Large intestine (tissue), 3 donors: ENCODE measurements at regions not wholly inside any gene's neighbourhood (a gene's known extent, or its start where the extent isn't known, plus 50 kb on each side); places are given as distances from the start of the nearest gene placed in this dataset.

ENCODE experiments used
- DNase-seq, 2 donors: peaks; one replicate each; pipeline versions ENCODE4 v3.0.0 to v3.0.0-alpha.2; 2013
- H3K27ac ChIP-seq: one replicate; pipeline ENCODE4 v1.5.1; 2013; ENCODE audit warnings: low read length
- H3K27me3 ChIP-seq: 2 replicates; pipeline ENCODE4 v1.6.1; 2013; ENCODE audit warnings: low read length; ENCODE audit not compliant: control insufficient read depth, insufficient read depth
- H3K36me3 ChIP-seq: 2 replicates; pipeline ENCODE4 v1.6.1; 2013; ENCODE audit warnings: low read length; ENCODE audit not compliant: control insufficient read depth, insufficient read depth
- H3K4me1 ChIP-seq: one replicate; pipeline ENCODE4 v1.6.1; 2013; ENCODE audit warnings: low read length; ENCODE audit not compliant: control insufficient read depth, insufficient read depth
- H3K4me3 ChIP-seq: one replicate; pipeline ENCODE4 v1.5.1; 2013; ENCODE audit warnings: low read length
- H3K9me3 ChIP-seq: one replicate; pipeline ENCODE4 v1.6.1; 2013; ENCODE audit warnings: mild to moderate bottlenecking, low read depth, low read length, moderate library complexity; ENCODE audit not compliant: control insufficient read depth
- WGBS: methylation state at CpG from one replicate; pipeline ENCODE4 v1.1.5; 2013; ENCODE audit warnings: low lambda C conversion rate; ENCODE audit not compliant: insufficient coverage; 5-methylcytosine and 5-hydroxymethylcytosine counted together

- H3K27ac ChIP-seq: no peak overlapping the region
- no peaks in the 10 kb centered on the region for H3K4me1 ChIP-seq
- WGBS: no CpG with 5 or more reads among the region's 1 CpG
- no peak for DNase-seq
- H3K36me3 ChIP-seq: no peaks in the 10 kb centered on the region
- H3K27me3 ChIP-seq: no peaks in the 10 kb centered on the region
- H3K4me3 ChIP-seq: no peak overlapping the region
- no peaks in the 10 kb centered on the region for H3K9me3 ChIP-seq
These were observed 878.1 kb downstream of the SI start for GRCh38 chr3:164200053-164200823.

- no peaks in the 10 kb centered on the region for H3K27me3 ChIP-seq
- DNase-seq: no peak
- no peak overlapping the region for H3K4me3 ChIP-seq
- WGBS: 83% methylated on average over 1 of the region's 2 CpGs
- no peaks in the 10 kb centered on the region for H3K9me3 ChIP-seq
- no peaks in the 10 kb centered on the region for H3K4me1 ChIP-seq
- H3K36me3 ChIP-seq: no peaks in the 10 kb centered on the region
- H3K27ac ChIP-seq: no peak overlapping the region
These were observed 881.8 kb downstream of the SI start for GRCh38 chr3:164196477-164196876.

- DNase-seq: no peak
- 100% methylated on average over 1 of the region's 2 CpGs for WGBS
- H3K27ac ChIP-seq: no peak overlapping the region
- H3K27me3 ChIP-seq: no peaks in the 10 kb centered on the region
- no peaks in the 10 kb centered on the region for H3K4me1 ChIP-seq
- no peaks in the 10 kb centered on the region for H3K36me3 ChIP-seq
- H3K4me3 ChIP-seq: no peak overlapping the region
- no peaks in the 10 kb centered on the region for H3K9me3 ChIP-seq
These were observed 883.5 kb downstream of the SI start for GRCh38 chr3:164194842-164195241.

- H3K4me1 ChIP-seq: no peaks in the 10 kb centered on the region
- no peak overlapping the region for H3K4me3 ChIP-seq
- no peak overlapping the region for H3K27ac ChIP-seq
- no peaks in the 10 kb centered on the region for H3K36me3 ChIP-seq
- H3K9me3 ChIP-seq: no peaks in the 10 kb centered on the region
- no CpG with 5 or more reads among the region's 4 CpGs for WGBS
- DNase-seq: no peak
- H3K27me3 ChIP-seq: no peaks in the 10 kb centered on the region
These were observed 885.3 kb downstream of the SI start for GRCh38 chr3:164192974-164193373.

DNA sequence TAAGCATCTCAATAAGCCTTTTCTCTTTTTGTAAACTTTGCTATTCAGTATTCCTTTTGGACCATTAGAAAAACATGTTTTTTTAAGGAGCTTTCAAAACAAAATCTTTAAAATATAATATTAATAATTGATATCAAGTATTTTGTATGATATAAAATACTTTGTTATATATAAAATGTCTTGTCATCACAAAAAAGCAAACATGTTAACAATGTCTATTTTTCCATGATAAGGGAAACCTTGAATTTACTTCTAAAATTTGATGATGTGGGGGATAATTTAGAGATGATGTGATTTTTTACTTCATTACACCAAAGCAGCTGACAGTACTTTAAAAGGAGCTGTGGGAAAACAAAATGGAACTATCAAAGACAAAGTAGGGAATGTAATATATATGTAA is 887.7 kb downstream of the SI start:
- Histone ChIP-seq H3K4me3 (no peak overlapping the region), H3K27ac (no peak overlapping the region), H3K27me3 (no peaks in the 10 kb centered on the region), H3K4me1 (no peaks in the 10 kb centered on the region), H3K36me3 (no peaks in the 10 kb centered on the region), H3K9me3 (no peaks in the 10 kb centered on the region)
- DNase-seq: no peak

DNA sequence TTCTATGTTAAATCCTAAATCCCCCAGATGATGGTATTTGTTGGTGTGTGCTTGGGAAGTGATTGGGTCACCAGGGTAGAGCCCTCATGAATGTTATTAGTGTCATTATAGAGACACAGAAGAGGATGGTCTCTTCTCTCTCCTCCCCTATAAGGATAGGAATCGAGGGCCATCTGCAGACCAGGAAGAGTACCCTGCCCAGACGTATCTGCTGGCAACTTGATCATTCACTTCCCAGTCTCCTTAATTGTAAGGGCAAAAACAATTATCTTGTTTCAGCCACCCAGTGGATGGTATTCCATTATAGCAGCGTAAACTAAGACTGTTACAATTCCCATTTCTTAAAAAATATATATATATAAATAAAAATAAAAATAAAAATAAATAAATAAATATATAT is 892.2 kb downstream of the SI start:
- no CpG with 5 or more reads among the region's 3 CpGs for WGBS
- Histone ChIP-seq H3K9me3 (no peaks in the 10 kb centered on the region), H3K4me3 (no peak overlapping the region), H3K36me3 (no peaks in the 10 kb centered on the region), H3K27me3 (no peaks in the 10 kb centered on the region), H3K27ac (no peak overlapping the region), H3K4me1 (no peaks in the 10 kb centered on the region)
- no peak for DNase-seq

DNA sequence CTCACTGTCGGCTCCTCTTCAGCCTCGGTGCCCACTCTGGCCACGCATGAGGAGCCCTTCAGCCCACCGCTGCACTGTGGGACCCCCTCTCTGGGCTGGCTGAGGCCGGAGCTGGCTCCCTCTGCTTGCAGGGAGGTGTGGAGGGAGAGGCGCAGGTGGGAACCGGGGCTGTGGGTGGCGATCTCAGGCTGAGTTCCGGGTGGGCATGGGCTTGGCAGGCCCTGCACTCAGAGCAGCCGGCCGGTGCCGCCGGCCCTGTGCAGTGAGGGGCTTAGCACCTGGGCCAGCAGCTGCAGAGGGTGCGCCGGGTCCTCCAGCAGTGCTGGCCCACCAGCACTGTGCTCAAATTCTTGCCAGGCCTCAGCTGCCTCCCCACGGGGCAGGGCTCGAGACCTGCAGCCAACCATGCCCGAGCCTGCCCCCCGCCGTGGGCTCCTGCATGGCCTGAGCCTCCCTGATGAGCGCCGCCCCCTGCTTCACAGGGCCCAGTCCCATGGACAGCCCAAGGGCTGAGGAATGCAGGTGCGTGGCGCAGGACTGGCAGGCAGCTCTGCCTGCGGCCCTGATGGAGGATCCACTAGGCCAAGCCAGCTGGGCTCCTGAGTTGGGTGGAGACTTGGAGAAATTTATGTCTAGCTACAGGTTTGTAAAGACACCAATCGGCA is 899.1 kb downstream of the SI start:
- Histone ChIP-seq H3K4me1 (no peaks in the 10 kb centered on the region), H3K36me3 (no peaks in the 10 kb centered on the region), H3K27me3 (no peaks in the 10 kb centered on the region), H3K27ac (no peak overlapping the region), H3K9me3 (peaks cover 6% of the 10 kb centered on the region), H3K4me3 (no peak overlapping the region)
- no peak for DNase-seq
- no CpG with 5 or more reads among the region's 26 CpGs for WGBS

- no peak for DNase-seq
- H3K36me3 ChIP-seq: no peaks in the 10 kb centered on the region
- 100% methylated on average over 1 of the region's 1 CpG for WGBS
- no peaks in the 10 kb centered on the region for H3K27me3 ChIP-seq
- no peak overlapping the region for H3K27ac ChIP-seq
- peaks cover 1% of the 10 kb centered on the region for H3K9me3 ChIP-seq
- H3K4me3 ChIP-seq: no peak overlapping the region
- no peaks in the 10 kb centered on the region for H3K4me1 ChIP-seq
These were observed 904.2 kb downstream of the SI start for GRCh38 chr3:164174059-164174458.

- Histone ChIP-seq H3K4me3 (no peak overlapping the region), H3K36me3 (no peaks in the 10 kb centered on the region), H3K27ac (no peak overlapping the region), H3K4me1 (no peaks in the 10 kb centered on the region), H3K27me3 (no peaks in the 10 kb centered on the region), H3K9me3 (no peaks in the 10 kb centered on the region)
- no peak for DNase-seq
- WGBS: no CpG with 5 or more reads among the region's 1 CpG
These were observed 922.9 kb downstream of the SI start for GRCh38 chr3:164155400-164155799.

DNA sequence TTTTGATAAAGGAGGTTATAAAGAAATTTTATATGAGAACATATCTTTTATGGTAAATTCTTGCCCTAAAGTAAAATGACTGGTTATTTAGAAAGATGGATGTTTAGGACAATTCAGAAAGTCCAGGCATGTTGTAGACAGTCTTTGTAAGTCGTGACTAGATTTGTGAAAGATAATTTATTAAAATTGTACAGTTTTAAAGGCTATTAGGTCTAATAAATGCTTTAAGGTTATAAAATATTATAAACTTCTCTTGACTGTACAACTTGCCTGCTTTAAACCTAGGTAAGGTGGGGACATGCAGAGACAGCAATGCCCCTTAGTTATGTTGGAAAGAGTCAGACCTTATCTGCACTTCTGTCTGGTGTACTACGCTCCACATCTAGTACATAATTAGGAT is 933.5 kb downstream of the SI start:
- Histone ChIP-seq H3K4me1 (no peaks in the 10 kb centered on the region), H3K4me3 (no peak overlapping the region), H3K27me3 (no peaks in the 10 kb centered on the region), H3K36me3 (no peaks in the 10 kb centered on the region), H3K27ac (no peak overlapping the region), H3K9me3 (peaks cover 11% of the 10 kb centered on the region)
- no peak for DNase-seq
- WGBS: no CpG with 5 or more reads among the region's 2 CpGs

DNA sequence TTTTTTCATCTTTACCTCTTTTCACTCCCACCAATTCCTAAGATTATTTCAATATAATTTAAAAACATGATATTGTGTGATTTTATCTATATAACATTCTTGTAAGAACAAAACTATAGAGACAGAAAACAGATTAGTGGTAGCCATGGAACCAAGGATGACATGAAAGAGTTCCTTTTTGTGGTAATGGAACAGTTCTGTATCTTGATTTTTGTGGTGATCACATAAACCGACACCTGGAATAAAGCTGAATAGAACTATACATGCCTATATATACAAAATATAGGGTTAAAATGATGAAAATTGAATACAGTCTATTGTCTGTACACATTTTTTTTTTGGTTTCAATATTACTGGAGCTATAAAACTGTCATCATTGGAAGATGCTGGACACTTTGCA is 945.4 kb downstream of the SI start:
- Histone ChIP-seq H3K36me3 (no peaks in the 10 kb centered on the region), H3K27me3 (no peaks in the 10 kb centered on the region), H3K4me3 (no peak overlapping the region), H3K4me1 (no peaks in the 10 kb centered on the region), H3K27ac (no peak overlapping the region), H3K9me3 (no peaks in the 10 kb centered on the region)
- no peak for DNase-seq
- WGBS: no CpG with 5 or more reads among the region's 1 CpG
